Islet of Langerhans (tissue), 1 donor: ENCODE measurements at regions not wholly inside any gene's neighbourhood (a gene's known extent, or its start where the extent isn't known, plus 50 kb on each side); places are given as distances from the start of the nearest gene placed in this dataset.

ENCODE experiments used
- FAIRE-seq: peaks from one replicate; lab custom pipeline; 2011; peaks lifted over from hg19 to GRCh38; lab: Jason Lieb, UNC

DNA sequence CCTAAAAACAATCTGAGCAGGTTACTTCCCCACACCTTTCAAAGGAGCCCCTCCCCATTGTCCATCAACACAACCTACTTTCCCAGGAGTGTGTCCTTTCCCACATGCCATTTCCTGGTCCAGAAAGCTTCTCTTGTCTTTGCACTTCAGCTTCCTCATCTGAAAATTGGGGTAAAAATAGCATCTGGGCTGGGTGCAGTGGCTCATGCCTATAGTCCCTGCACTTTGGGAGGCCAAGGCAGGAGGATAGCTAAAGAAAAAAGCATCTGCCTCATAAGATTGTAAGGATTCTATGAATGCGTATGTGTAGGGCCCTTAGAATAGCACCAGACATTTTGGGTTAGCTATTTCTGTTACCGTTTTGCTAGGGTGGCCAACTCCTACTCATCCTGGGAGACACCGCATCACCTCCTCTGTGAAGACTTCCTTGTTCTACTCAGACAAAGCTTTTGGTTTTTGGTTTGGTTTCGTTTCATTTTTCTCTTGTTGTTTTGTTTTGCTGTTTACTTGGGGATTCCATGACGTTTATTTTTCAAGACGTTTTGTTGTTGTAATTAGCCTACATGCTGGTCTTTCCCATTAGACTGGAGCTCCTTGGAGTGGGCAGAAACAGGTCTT lies 224.4 kb upstream of the TLE3 start:
- FAIRE-seq: no peak

DNA sequence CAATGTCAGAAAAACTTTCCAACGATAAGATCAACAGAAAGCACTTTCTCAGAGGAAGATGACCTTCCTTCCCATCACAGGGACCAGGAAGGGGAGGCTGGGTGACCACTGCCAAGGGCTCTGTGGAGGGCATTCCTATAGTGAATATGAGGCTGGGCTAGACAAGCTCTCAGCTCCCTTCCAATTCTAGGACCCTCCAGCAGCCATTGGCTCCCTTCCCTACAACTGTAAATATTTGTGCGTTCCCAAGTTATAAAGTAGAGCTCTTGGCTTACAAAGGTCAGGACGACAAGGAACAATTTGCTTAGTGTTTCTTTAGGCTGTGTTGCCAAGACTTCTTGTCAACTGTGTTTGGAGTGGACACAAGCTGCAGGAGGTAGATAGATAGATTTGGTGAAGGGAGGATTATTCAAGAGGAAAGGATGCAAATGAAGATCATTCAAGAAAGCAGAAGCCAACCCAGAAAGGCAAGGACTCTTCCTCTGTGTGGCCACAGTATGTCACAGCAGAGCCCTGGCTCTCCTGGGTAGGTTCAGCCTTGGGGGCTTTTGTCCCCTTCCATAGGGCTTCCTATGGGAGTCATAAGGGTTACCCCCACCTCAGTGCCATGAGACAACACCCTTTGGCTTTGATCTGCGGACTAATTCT lies 223.6 kb upstream of the TLE3 start:
- FAIRE-seq: no peak

DNA sequence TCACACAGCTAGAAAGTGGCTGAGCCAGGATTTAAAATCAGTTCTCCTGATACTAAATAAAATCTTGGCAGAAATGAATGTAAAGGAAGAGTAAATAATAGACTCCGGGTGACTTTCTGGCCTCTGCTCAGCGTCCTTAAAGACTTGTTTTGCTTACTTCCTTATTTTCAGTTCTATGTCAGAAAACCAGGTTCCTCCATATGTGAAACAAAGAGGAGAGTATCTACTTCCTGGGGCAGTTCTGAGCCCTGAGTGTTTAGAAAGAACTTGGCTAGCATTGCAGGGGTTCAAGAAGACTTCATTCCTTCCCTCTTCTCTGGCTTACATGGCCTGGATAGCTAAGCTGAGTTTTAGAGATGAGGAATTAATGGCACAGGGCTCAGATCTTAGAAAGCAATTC lies 222.8 kb upstream of the TLE3 start:
- no peak for FAIRE-seq

DNA sequence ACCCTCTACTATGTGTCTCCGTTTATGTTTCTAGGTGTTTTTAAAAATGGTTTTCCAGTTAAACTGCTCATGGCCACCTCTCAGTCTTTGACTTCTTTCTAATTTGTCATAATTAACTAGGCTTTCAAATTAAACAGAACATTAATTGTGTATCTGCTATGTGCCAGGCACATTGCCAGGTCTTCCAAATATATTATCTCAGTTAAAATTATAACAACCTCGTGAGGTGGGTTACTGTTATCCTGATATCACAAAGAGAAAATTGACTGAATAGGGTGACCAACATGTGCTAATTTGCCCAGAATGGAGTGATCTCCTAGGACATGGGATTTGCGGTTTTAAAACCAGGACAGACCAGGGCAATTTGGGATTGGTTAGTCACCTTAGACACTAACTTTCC lies 222.4 kb upstream of the TLE3 start:
- no peak for FAIRE-seq

DNA sequence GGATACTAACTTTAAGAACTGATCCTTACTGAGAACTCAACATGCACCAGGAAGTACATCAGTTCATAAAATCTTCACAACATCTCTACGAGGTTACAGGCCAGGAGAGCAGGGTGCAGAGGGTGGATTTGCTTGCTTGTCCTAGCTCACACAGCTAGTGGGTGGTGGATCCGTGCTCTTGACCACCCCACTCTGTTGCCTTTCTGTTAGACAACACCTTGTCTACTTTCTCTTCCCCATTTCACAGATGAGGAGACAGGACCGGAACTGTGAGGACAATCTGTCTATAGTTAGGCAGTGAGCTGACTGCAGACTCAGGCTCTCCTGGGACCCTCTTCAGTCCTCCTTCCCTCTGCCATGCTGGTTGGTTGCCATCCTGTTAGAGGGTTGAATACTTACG lies 221.7 kb upstream of the TLE3 start:
- no peak for FAIRE-seq

DNA sequence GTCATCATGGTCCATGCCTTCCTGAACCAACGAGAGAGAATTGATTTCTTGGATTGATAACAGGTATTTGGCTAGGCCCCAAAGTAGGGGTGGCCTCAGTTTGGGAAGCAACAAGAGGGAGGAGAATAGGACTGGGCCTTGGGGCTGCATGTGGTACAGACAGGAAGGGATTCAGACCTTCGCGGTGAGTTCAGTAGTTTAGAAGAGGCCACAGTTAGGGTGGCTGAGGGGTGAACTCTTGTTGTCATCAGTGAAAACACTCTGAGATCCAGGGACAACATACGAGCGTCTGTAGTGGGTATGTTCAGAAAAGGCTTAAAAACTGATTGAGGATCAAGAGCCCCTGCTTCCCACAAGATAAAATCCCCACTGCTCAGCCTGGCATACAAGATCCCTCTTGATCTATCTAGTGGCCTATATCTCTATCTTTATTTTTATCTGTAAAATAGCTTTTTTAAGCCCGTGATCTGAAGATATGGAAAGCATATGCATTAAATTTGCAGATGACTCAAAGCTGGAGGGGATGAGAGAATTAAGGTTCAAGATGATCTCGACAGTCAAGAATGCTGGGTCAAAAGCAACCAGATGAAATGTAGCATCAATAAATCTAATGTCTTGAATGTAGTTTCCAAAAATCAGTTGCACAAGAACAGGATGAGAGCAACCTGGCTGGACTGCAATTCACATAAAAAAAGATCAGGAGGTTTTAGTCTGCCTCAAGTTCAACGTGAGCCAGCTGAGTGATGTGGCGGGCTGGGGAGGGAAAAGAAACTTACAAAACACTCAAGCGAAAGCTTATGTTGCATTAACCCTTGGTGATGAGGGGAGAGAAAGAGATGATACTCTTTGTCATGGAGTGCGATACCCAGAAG lies 221.1 kb upstream of the TLE3 start:
- FAIRE-seq: no peak

DNA sequence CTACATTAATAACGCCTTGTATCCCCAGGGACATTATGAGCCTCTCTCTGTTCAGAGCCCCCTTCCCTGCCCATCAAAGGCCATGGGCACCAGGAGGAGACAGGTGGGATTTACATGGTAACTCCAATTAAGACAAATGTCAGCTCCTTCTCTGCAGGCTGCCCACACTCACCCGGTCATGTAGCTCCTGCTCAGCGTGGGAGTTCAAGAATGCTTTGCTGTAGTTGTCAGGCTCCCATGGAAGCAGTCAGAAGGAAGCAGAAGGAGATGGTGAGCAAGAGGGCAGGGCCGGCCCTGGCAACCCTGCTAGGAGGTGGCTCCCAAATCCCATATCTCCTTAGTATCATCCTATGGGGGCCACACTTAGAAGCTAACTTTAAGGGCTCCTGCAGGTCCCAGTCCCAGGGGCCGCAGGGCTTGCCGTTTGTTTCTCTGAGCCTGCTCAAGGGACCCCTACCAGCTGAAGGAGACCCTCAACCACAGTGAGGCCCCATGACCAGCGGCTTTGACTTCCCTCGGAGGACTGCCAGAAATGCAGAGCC lies 218.4 kb upstream of the TLE3 start:
- FAIRE-seq: no peak

DNA sequence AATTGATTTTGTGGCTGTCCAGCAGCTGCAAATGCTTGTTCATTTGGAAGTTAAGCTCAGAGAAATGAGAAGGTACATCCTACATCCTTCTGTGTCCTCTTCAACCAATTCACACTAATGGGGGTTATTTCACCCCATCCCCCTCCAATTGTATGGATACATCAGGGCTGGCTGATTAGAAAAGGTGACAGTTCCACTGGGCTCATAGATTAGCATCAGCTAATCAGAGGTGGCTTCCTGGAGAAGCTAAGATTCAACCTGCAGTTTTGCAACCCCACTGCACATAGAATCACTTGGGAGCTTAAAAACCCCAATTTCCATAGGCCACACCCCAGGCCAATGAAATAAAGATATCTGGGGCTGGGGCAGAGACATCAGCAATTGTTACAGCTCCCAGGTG lies 217.7 kb upstream of the TLE3 start:
- no peak for FAIRE-seq

DNA sequence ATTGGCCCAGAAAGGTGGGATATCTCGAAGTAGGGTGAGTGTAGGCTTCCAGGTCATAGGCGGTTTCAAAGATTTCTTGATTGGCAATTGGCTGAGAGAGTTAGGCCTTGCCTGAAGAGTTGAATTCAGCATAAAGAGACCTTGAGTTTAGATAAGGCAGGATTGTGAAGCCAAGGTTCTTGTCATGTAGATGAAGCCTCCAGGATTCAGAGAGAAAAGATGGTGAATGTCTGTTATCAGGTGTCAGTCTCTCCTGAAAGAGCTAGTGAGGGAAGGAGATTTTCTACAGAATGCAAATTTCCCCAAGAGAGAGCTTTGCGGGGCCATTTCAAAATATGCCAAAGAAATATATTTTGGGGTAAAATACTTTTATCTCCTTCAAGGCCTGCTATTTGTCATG lies 217.0 kb upstream of the TLE3 start:
- FAIRE-seq: no peak

DNA sequence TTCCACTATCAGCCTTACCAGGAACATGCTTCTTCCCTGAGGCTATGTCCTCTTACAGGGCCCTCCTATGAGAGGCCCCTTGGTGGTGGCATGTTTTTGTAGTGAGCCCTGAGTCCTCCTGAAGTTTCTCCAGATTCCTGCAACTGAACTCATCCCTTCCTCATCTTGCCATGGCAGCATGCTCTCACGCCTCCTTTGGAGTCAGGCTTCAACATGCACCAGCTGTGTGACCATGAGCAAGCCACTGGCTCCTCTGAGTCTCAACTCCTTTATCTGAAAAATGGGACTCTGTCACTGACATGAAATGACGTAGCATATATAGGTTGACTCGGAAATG lies 216.3 kb upstream of the TLE3 start:
- FAIRE-seq: no peak

DNA sequence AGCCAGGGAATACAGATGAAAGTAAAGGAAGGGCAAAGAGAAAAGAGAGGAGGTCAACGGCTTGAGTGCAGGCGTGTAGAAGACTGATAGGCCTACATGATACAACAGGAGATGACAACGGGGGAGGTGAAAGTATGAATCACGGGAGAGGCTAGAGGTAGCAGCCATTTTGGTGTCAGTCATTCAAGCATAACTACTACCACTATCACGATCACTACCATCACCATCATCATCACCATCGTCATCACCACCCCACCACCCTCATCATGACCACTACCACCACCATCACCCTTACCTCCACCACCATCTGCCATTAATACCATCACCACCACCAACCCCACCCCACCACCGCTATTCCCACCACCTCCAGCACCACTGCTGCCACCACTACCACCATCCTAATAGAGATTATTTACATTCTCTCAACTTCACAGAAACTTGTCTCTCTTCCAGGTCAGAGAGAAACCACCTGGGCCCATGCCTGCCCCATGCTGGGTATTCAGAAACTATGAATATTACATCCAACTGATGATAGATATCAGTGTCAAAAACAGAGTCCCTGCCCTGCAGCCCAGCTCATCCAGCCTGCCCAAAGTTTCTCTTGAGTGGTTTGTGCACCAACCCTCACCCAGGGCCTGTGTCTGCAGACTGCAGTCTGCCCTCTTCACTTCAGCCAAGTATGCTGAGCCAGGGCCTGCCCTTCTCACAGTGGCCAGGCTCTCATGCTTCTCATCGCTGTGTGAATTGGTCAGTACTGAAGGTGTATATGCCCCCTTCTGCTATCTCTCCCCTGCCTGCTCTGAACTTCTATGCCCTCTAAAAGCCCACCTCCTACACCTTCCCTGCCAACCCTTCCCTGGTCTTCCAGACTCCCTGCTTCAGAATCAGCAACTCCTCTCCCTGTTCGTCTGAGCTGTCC lies 215.6 kb upstream of the TLE3 start:
- no peak for FAIRE-seq

DNA sequence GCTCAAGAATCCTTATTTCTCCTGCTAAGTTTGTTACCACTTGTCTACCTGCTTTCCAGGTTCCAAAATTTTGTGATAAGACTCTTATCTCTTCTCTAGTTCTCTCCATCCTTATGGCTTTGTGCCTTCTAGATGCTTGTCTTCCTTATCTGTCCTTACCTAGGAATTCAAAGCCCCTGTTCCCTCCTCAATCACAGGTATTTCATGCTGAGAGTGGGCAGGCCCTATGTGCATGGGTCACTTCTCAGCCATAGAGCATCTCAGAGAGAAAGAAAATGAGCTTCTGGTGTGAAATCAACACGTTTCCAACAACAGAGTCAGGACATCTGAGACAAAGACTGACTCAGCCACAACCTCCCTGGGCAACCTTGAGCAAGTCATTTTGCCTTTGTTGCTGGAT lies 214.1 kb upstream of the TLE3 start:
- FAIRE-seq: no peak

DNA sequence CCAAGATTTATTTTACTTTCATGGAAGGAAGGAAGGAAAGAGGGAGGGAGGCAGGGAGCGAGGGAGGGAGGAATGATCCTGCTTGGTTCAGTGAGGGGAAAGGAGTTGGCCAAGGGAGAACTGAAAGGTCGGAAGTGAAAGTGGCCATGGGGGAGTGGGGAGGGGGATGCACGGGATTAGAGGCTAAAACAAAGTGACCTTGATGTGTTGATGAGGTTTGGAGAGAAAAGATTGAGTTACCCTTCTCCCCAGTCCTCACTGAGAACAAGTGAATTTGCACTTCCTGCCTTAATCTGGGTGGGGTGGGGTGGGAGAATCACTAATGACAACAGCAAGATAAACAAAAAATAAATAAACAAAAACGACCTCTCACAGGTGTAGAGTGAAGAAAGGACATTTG lies 212.0 kb upstream of the TLE3 start:
- FAIRE-seq: no peak

DNA sequence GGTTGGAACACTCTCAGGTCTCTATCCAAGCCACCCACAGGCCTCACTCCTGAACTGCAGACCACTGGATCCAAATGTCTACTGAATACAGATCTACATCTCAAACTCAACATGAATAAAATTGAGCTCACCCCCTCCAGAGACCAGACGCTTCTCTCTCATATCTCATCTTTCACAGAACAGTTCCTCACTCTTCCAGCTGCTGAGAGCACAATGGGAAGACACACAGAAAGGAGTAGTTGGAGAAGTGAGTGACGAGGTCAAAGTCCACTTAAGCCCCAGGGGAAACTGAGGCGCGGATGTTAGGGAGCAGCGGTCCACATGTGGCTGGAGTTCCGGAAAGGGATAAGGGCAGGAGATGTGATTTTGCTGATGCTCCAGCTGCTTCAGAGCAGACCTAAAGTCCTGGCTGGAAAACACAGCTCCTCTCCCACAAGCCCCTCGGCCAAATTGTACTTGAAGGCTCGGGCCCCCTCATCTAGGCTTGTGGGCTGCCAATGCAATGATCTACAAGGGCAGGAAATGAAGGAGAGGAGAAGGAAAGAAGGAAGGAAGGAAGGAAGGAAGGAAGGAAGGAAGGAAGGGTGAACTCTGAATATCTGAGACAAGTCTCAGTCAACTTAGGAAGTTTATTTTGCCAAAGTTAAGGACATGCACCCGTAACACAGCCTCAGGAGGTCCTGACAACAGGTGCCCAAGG lies 211.2 kb upstream of the TLE3 start:
- FAIRE-seq: no peak

DNA sequence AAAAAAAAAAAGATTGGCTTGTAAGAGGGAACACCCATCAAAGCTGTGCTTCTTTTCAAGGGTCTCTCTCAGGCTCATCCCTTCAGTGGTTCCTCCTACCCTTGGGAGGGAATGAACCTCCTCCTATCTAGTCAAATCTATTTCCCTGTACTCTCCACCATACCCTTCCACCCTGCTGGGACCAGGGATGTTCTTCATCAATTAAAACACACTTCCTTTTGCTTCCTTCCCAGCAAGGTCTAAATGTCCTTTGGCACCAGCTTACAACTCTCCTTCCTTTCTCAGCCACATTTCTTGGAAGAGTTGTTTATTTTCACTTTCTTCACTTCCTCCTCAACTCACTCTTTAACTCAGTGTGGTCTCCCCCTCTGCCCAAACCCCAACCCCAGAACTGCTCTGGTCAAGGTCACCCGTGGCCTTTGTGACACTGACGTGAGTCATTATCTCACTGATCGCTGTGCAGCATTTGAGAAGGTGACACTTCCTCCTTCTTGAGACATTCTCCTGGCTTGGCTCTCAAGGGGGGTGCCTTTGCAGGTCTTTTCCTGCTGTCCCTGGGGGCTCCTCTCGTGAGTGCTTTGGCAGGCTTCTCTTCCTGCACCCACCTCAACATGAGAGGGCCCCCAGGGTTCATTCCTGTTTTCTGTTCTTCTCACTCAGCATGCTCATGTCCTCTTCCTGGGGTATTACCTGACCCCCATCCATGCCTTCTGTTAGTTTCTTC lies 210.5 kb upstream of the TLE3 start:
- FAIRE-seq: no peak

DNA sequence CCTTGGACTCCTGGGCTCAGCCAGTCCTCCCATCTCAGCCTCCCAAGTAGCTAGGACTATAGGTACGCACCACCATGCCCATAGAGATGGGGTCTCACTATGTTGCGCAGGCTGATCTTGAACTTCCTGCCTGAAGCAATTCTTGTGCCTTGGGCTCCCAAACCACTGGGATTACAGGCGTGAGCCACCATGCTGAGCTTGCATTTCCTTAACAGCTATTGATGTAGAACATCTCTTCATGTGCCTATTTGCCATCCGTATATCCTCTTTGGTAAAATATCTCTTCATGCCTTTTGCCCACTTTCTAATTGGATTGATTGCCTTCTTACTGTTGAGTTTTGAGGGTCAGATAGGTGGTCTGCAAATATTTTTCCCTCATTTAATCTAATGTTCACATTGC lies 208.9 kb upstream of the TLE3 start:
- FAIRE-seq: no peak

DNA sequence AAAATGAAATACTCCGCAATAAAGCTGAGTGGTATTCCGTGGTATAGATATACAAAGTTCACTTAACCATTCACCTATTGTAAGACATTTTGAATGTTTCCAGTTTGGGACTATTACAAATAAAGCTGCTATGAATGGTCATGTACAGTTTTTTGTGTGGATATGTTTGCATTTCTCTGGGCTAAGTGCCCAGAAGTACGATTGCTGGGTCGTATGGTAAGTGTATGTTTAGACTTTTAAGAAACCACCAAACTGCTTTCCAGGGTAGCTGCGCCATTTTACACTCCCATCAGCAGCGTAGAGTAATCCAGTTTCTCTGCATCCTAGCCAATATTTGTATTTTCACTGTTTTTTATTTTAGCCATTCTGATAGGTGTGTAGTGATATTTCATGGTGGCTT lies 208.4 kb upstream of the TLE3 start:
- FAIRE-seq: no peak

DNA sequence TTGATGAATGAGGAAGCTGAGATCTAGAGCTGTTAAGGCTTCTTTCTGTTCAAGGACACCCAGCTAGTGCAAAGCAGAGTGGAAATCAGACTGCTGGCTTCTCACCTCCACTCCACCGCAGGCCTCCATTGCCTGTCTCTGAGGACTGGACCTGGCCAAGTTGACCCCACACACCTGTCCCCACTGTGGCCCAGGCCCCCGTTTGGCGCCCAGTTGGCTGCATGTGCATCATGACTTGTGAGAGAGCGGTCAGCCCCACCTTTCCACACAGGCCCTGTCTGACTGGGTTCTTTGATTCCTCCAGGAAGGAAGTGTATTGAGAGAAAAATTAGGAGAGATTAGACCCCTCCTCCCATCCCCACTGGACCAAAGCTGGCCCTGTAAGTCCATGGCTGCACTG lies 206.3 kb upstream of the TLE3 start:
- no peak for FAIRE-seq

DNA sequence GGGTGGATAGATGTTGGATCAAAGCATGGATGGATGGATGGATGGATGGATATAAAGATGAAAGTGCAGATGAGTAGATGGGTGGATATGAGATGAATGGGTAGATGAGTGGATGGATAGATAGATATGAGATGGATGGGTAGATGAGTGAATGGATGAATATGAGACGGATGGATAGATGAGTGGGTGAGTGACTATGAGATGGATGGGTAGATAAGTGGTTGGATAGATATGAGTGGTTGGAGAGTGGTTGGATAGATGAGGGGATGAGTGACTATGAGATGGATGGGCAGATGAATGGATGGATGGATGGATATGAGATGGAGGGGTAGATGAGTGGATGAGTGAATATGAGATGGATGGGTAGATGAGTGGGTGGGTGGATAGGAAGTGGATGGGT lies 204.6 kb upstream of the TLE3 start:
- no peak for FAIRE-seq

DNA sequence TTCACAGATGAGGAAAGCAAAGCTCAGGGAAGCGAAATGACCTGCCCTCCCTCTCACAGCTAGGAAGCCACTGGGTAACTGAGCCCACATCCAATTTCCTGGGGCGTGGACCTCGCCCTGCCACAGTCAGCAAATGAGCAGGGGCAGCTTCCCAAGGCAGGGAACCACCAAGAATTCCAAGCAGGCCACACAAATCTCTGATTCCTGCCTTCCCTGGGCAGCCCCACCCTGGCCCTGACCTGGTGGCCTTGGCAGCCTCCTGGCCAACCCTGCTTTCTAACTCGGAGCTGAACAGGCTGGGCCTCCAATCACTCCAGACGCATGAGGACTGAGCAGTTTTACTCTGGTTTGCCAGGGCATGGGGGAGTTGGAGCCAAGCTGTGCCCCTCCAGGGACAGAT lies 203.7 kb upstream of the TLE3 start:
- FAIRE-seq: no peak
